ENCODE measurements at regions not wholly inside any gene's neighbourhood (a gene's known extent, or its start where the extent isn't known, plus 50 kb on each side); places are given as distances from the start of the nearest gene placed in this dataset.

DNA sequence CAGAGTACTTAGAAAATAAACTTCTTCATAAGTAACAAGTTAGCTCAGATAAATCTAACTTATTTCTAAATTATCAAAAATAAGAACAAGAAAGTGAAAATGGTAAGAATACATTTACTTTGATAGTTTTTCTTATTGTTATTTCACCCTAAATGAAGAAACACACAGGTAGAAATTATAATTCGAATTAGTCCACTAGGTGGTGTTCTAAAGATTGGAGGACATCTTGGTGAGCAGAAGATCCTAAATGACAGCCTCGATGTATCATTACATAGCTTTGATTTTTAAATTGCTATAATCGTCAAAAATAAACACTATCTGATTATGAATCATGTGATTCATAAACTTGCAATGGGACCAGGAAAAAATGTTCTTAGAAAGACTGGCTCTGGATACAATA is 280.8 kb upstream of the UBE2E2 start:
- TF ChIP-seq, protein P1, sequence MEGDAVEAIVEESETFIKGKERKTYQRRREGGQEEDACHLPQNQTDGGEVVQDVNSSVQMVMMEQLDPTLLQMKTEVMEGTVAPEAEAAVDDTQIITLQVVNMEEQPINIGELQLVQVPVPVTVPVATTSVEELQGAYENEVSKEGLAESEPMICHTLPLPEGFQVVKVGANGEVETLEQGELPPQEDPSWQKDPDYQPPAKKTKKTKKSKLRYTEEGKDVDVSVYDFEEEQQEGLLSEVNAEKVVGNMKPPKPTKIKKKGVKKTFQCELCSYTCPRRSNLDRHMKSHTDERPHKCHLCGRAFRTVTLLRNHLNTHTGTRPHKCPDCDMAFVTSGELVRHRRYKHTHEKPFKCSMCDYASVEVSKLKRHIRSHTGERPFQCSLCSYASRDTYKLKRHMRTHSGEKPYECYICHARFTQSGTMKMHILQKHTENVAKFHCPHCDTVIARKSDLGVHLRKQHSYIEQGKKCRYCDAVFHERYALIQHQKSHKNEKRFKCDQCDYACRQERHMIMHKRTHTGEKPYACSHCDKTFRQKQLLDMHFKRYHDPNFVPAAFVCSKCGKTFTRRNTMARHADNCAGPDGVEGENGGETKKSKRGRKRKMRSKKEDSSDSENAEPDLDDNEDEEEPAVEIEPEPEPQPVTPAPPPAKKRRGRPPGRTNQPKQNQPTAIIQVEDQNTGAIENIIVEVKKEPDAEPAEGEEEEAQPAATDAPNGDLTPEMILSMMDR (IDR thresholded peaks at IDR 0.05; ENCODE audit: borderline replicate concordance, extremely low read depth, low read length, poor library complexity, severe bottlenecking), result peak; percentile 43
- no peak for TF ChIP-seq EZH2 (IDR thresholded peaks at IDR 0.05; ENCODE audit: borderline replicate concordance, low read depth, low read length, severe bottlenecking)

Data from DND-41 (cell line).